HG03342 (cell line): ENCODE measurements at regions not wholly inside any gene's neighbourhood (a gene's known extent, or its start where the extent isn't known, plus 50 kb on each side); places are given as distances from the start of the nearest gene placed in this dataset.
A peak's percentile ranks its signal among the peaks of the same experiment; 100 is the strongest.
"Not testable (repeated sequence)": the region's sequence is repeated elsewhere in the genome, so short reads cannot be mapped to it uniquely, and the experiment has no call there.

ENCODE experiments used
- ATAC-seq: cut with Tn5 transposase; IDR thresholded peaks from one replicate; pipeline ENCODE4 v1.9.1; 2021; ENCODE audit warnings: mild to moderate bottlenecking, moderate library complexity; ENCODE audit not compliant: unreplicated experiment

- ATAC-seq: no peak
Measured at GRCh38 chr6:61622601-61623000, 663.4 kb downstream of the KHDRBS2 start.

GRCh38 chr6:61614119-61614518 is 671.9 kb downstream of the KHDRBS2 start:
- no peak for ATAC-seq

GRCh38 chr6:61606500-61606899 is 679.5 kb downstream of the KHDRBS2 start:
- no peak for ATAC-seq

GRCh38 chr6:61605851-61606250 is 680.2 kb downstream of the KHDRBS2 start:
- ATAC-seq: not testable (repeated sequence)

DNA sequence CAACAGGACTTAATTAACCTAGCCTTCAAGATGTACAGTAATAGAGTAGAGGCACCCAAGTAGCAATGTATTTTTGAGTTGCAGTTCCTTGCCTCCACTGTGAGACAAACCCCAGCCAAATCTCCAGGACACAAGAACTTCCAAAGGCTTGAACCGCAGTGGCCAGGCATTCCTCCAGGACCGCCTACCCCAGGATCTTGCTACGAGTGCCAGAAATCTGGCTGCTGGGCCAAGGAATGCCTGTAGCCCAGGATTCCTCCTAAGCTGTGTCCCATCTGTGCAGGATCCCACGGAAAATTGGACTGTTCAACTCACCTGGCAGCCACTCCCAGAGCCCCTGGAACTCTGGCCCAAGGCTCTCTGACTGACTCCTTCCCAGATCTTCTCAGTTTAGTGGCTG is 683.9 kb downstream of the KHDRBS2 start:
- not testable (repeated sequence) for ATAC-seq

GRCh38 chr6:61592238-61592637 is 693.8 kb downstream of the KHDRBS2 start:
- ATAC-seq: no peak

- ATAC-seq: no peak
Measured at GRCh38 chr6:61586934-61587537, 699.0 kb downstream of the KHDRBS2 start.

DNA sequence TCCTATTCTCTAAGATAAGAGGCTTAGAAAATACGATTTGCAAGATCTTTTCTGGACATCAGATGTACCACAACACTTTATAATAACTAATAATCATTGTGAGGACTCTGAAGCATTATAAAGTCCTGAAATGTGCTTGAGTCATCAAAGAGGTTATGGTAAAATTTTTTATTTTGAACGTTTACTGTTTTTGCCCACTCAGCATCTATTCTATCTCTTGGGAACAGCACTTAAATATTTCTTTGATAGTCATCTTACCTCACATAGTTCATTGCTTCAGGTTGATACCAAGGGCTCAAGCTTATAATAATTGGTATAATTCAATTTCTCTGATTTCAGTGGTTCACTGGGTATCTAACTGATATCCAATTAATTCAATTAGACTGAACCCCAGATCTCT is 700.5 kb downstream of the KHDRBS2 start:
- no peak for ATAC-seq

- ATAC-seq: no peak
Measured at GRCh38 chr6:61562098-61562497, 723.9 kb downstream of the KHDRBS2 start.

DNA sequence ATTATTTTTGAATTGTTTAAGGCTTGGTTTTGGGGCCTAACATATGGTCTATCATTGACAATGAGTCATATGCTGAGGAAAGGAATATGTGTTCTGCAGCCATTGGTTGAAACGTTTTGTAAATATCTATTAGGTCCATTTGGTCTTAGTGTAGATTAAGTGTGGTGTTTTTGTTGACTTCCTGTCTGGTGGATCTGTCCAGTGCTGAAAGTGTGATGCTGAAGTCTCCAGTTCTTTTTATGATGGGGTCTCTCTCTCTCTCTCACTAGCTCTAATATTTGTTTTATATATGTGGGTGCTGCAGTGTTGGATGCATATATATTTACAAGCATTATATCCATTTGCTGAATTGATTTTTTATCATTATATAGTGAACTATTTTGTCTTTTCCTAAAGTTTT is 727.2 kb downstream of the KHDRBS2 start:
- no peak for ATAC-seq

DNA sequence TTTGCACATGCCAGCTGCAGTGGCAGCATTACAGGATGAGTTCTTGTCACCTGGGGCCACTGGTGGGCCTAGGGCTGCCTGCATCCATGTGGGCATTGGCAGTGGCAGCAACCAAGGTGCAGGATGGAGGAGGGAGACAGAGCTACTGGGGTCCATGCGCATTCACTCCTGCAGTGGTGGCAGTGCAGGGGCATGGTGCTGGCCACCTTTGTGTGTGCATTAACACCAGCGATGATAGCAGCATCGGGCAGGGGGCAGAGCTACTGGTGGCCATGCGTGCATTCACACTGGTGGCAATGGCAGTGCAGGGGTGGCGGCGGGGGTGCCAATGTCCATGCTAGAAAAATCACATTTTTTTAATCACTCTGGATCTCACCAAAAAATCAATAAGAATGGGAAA is 730.0 kb downstream of the KHDRBS2 start:
- ATAC-seq: no peak

DNA sequence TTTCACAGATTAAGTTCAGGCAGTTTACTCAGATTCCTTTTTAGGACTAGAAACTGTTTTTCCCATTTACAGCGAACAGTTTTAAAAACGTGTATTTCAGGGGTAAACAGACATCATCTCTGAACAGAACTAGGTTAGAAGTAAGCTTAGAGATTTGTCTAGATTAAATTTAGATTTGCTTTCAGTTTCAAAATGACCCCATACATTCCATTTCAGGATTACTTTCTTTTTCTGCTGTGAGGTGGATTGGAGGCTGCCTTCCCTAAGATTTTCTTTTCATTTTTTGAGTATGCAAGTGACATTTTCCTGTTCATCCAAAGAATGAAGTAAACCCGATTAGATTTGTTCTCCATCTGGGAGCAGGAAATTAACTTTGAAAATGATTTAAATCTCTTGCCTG is 747.2 kb downstream of the KHDRBS2 start:
- ATAC-seq: peak; percentile 62

DNA sequence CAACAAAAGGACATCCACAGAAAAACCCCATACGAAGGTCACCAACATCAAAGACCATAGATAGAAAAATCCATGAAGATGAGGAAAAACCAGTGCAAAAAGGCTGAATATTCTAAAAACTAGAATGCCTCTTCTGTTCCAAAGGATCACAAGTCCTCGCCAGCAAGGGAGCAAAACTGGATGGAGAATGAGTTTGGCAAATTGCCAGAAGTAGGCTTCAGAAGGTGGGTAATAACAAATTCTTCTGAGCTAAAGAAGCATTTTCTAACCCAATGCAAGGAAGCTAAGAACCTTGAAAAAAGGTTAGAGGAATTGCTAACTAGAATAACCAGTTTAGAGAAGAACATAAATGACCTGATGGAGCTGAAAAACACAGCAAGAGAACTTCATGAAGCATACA is 753.3 kb downstream of the KHDRBS2 start:
- ATAC-seq: not testable (repeated sequence)
